H1 (cell line): ENCODE measurements at regions not wholly inside any gene's neighbourhood (a gene's known extent, or its start where the extent isn't known, plus 50 kb on each side); places are given as distances from the start of the nearest gene placed in this dataset.

Experiments used
- CTCF ChIA-PET: fragments of 300-600 bp; sonication (Branson Sonifier 250); formaldehyde crosslinking; loops from one replicate; lab custom pipeline; 2021; ENCODE audit not compliant: partially characterized antibody; lab: Charles Lee
- POLR2A ChIA-PET: fragments of 300-600 bp; sonication (Branson Sonifier 250); formaldehyde crosslinking; loops from one replicate; lab custom pipeline; 2021; ENCODE audit warnings: inconsistent platforms; ENCODE audit not compliant: partially characterized antibody; lab: Charles Lee
- DNase-seq, 2 experiments: peaks; one replicate each; pipeline versions ENCODE4 v3.0.0 to v3.0.0-alpha.2; 2010 to 2022; ENCODE audit warnings: low spot score in 2 of 2, low read depth in 1 of 2, mixed read lengths in 1 of 2
- FAIRE-seq: peaks from 2 replicates; lab custom pipeline; 2011; peaks lifted over from hg19 to GRCh38; lab: Jason Lieb, UNC
- H2AFZ ChIP-seq: 2 replicates; pipeline ENCODE4 v1.8.1; 2012; ENCODE audit warnings: low read length, inconsistent platforms
- H2AK5ac ChIP-seq: 2 replicates; pipeline ENCODE4 v1.6.1; 2013; ENCODE audit warnings: low read depth, low read length
- H2BK120ac ChIP-seq: replicated peaks from 2 replicates; pipeline ENCODE3; 2013; ENCODE audit warnings: low read depth, low read length, inconsistent platforms
- H2BK12ac ChIP-seq: 2 replicates; pipeline ENCODE4 v1.6.1; 2013; ENCODE audit warnings: low read depth, low read length
- H2BK15ac ChIP-seq: 2 replicates; pipeline ENCODE4 v1.6.1; 2013; ENCODE audit warnings: low read length
- H2BK20ac ChIP-seq: 2 replicates; pipeline ENCODE4 v1.6.1; 2013; ENCODE audit warnings: low read length
- H2BK5ac ChIP-seq: 2 replicates; pipeline ENCODE4 v1.6.1; 2013; ENCODE audit warnings: low read depth, low read length
- H3K14ac ChIP-seq: 2 replicates; pipeline ENCODE4 v1.6.1; 2013; ENCODE audit warnings: inconsistent platforms; ENCODE audit not compliant: insufficient read length
- H3K18ac ChIP-seq: 2 replicates; pipeline ENCODE4 v1.6.1; 2013; ENCODE audit warnings: low read length; ENCODE audit errors: extremely low read depth
- H3K23ac ChIP-seq: 2 replicates; pipeline ENCODE4 v1.6.1; 2013; ENCODE audit warnings: inconsistent platforms; ENCODE audit not compliant: insufficient read length
- H3K23me2 ChIP-seq: 2 replicates; pipeline ENCODE4 v1.6.1; 2013; ENCODE audit warnings: low read depth, low read length
- H3K27ac ChIP-seq: 2 replicates; pipeline ENCODE4 v1.6.1; 2011; ENCODE audit warnings: low read depth, low read length, inconsistent platforms
- H3K27me3 ChIP-seq, 4 experiments: replicated peaks in 1 of 4; 1 replicate in 1 of 4; 2 replicates in 3 of 4; pipeline versions ENCODE4 v1.6.1 to v1.8.1; 2011 to 2013; ENCODE audit warnings: low read length in 3 of 4, mild to moderate bottlenecking in 3 of 4, inconsistent platforms in 2 of 4, mixed read lengths in 2 of 4, moderate library complexity in 1 of 4; ENCODE audit not compliant: control insufficient read depth in 3 of 4, insufficient read depth in 3 of 4; ENCODE audit errors: extremely low read depth in 1 of 4
- H3K36me3 ChIP-seq, 4 experiments: 2 replicates each; pipeline versions ENCODE4 v1.6.1 to v1.8.1; 2011 to 2013; ENCODE audit warnings: mild to moderate bottlenecking in 4 of 4, low read length in 3 of 4, moderate library complexity in 2 of 4, control low read depth in 1 of 4, inconsistent platforms in 1 of 4; ENCODE audit not compliant: insufficient read depth in 4 of 4, control insufficient read depth in 2 of 4
- H3K4ac ChIP-seq: replicated peaks from 2 replicates; pipeline ENCODE3; 2013; ENCODE audit warnings: low read length, low read depth, mixed read lengths, inconsistent platforms; ENCODE audit not compliant: insufficient read length
- H3K4me1 ChIP-seq, 4 experiments: replicated peaks in 1 of 4; 1 replicate in 1 of 4; 2 replicates in 3 of 4; pipeline versions ENCODE4 v1.6.1 to v1.8.1; 2011 to 2013; ENCODE audit warnings: low read length in 3 of 4, inconsistent platforms in 2 of 4, mixed read lengths in 1 of 4; ENCODE audit not compliant: insufficient read depth in 4 of 4, control insufficient read depth in 3 of 4
- H3K4me2 ChIP-seq, 2 experiments: 2 replicates each; pipeline versions ENCODE4 v1.6.1 to v1.8.1; 2011 to 2013; ENCODE audit warnings: low read depth in 2 of 2, low read length in 2 of 2, control low read depth in 1 of 2, inconsistent platforms in 1 of 2, mild to moderate bottlenecking in 1 of 2; ENCODE audit not compliant: insufficient read depth in 1 of 2
- H3K4me3 ChIP-seq, 4 experiments: fragments of 200-600, 300-600 bp in 1 of 4; sonication (generic), shearing (Covaris generic), sonication (Bioruptor Twin) in 1 of 4; 2 replicates each; pipeline versions ENCODE4 v1.5.1 to v1.8.1; 2011 to 2016; ENCODE audit warnings: low read length in 4 of 4, low read depth in 3 of 4, control low read depth in 2 of 4, inconsistent platforms in 2 of 4, mild to moderate bottlenecking in 2 of 4, mixed read lengths in 1 of 4, moderate library complexity in 1 of 4; ENCODE audit not compliant: insufficient read depth in 2 of 4; ENCODE audit errors: extremely low read depth in 1 of 4
- H3K56ac ChIP-seq: replicated peaks from 2 replicates; pipeline ENCODE3; 2013; ENCODE audit warnings: low read depth, mild to moderate bottlenecking, mixed read lengths, low read length, inconsistent platforms; ENCODE audit not compliant: insufficient read length
- H3K79me1 ChIP-seq: 2 replicates; pipeline ENCODE4 v1.6.1; 2013; ENCODE audit warnings: low read depth, low read length, control low read depth
- H3K79me2 ChIP-seq, 2 experiments: 2 replicates each; pipeline versions ENCODE4 v1.6.1 to v1.8.1; 2012 to 2013; ENCODE audit warnings: low read length in 2 of 2, mild to moderate bottlenecking in 2 of 2, inconsistent platforms in 1 of 2; ENCODE audit not compliant: insufficient read depth in 2 of 2, control insufficient read depth in 1 of 2
- H3K9ac ChIP-seq, 4 experiments: replicated peaks in 1 of 4; 1 replicate in 1 of 4; 2 replicates in 3 of 4; pipeline versions ENCODE4 v1.6.1 to v1.8.1; 2011 to 2013; ENCODE audit warnings: low read depth in 3 of 4, low read length in 3 of 4, control low read depth in 2 of 4, mild to moderate bottlenecking in 2 of 4, moderate library complexity in 2 of 4, inconsistent platforms in 1 of 4; ENCODE audit errors: extremely low read depth in 1 of 4
- H3K9me3 ChIP-seq, 2 experiments: 2 replicates each; pipeline versions ENCODE4 v1.6.1 to v1.8.1; 2012 to 2013; ENCODE audit warnings: mild to moderate bottlenecking in 2 of 2, moderate library complexity in 2 of 2, control low read depth in 1 of 2, inconsistent platforms in 1 of 2, low read depth in 1 of 2, low read length in 1 of 2, mixed read lengths in 1 of 2; ENCODE audit not compliant: insufficient read depth in 2 of 2
- H4K20me1 ChIP-seq, 2 experiments: replicated peaks in 1 of 2; 2 replicates each; pipeline versions ENCODE3 to v1.8.1; 2011 to 2013; ENCODE audit warnings: inconsistent platforms in 2 of 2, low read length in 2 of 2, mild to moderate bottlenecking in 1 of 2; ENCODE audit not compliant: insufficient read depth in 2 of 2, control insufficient read depth in 1 of 2
- H4K5ac ChIP-seq: 2 replicates; pipeline ENCODE4 v1.6.1; 2013; ENCODE audit warnings: low read length, low read depth, mixed read lengths, inconsistent platforms; ENCODE audit not compliant: insufficient read length
- H4K8ac ChIP-seq: 2 replicates; pipeline ENCODE4 v1.8.0; 2013; ENCODE audit warnings: mild to moderate bottlenecking, moderate library complexity, low read length, inconsistent platforms; ENCODE audit not compliant: insufficient read depth; ENCODE audit errors: extremely low read depth
- H4K91ac ChIP-seq: replicated peaks from 2 replicates; pipeline ENCODE3; 2013; ENCODE audit warnings: low read length, mixed read lengths, inconsistent platforms; ENCODE audit not compliant: insufficient read length
- ATF3 ChIP-seq: IDR thresholded peaks from 2 replicates; pipeline ENCODE4 v1.6.1; 2011; ENCODE audit warnings: low read depth, mild to moderate bottlenecking, low read length; ENCODE audit not compliant: insufficient read depth
- BCL11A ChIP-seq, 2 experiments: IDR thresholded peaks; one replicate each; pipeline ENCODE4 v1.6.1; 2011; ENCODE audit warnings: low read depth in 2 of 2, low read length in 2 of 2, mild to moderate bottlenecking in 2 of 2
- CBX5 ChIP-seq: fragments of 300-800, 300-1000 bp; sonication (generic); IDR thresholded peaks from 2 replicates; pipeline ENCODE4 v1.7.1; 2016; ENCODE audit warnings: antibody characterized with exemption, low read length, low read depth
- CBX8 ChIP-seq: fragments of 300-800, 300-1000 bp; sonication (generic); IDR thresholded peaks from 2 replicates; pipeline ENCODE4 v1.7.1; 2016; ENCODE audit warnings: low read depth, low read length, borderline replicate concordance
- EP300 ChIP-seq, 2 experiments: IDR thresholded peaks; 1 replicate in 1 of 2; 2 replicates in 1 of 2; pipeline ENCODE4 v1.6.1; 2011 to 2012; ENCODE audit warnings: low read depth in 2 of 2, low read length in 2 of 2, mild to moderate bottlenecking in 2 of 2, borderline replicate concordance in 1 of 2, inconsistent platforms in 1 of 2, moderate library complexity in 1 of 2
- GTF2F1 ChIP-seq: IDR thresholded peaks from 2 replicates; pipeline ENCODE4 v1.6.1; 2012; ENCODE audit warnings: low read depth, low read length, improper control_type of control experiment, borderline replicate concordance
- HDAC2 ChIP-seq, 2 experiments: fragments of 300-600 bp in 1 of 2; sonication (generic) in 1 of 2; IDR thresholded peaks; 2 replicates each; pipeline ENCODE4 v1.6.1; 2011 to 2012; ENCODE audit warnings: low read depth in 2 of 2, low read length in 2 of 2, mild to moderate bottlenecking in 2 of 2, moderate library complexity in 2 of 2, borderline replicate concordance in 1 of 2, inconsistent platforms in 1 of 2
- KDM4A ChIP-seq: IDR thresholded peaks from one replicate; pipeline ENCODE4 v1.7.1; 2012; ENCODE audit warnings: low read depth, mild to moderate bottlenecking, moderate library complexity, low read length, inconsistent platforms; ENCODE audit not compliant: severe bottlenecking
- SIRT6 ChIP-seq: IDR thresholded peaks from one replicate; pipeline ENCODE4 v1.7.1; 2012; ENCODE audit warnings: low read length, inconsistent platforms
- TCF12 ChIP-seq: IDR thresholded peaks from 2 replicates; pipeline ENCODE4 v1.6.1; 2011; ENCODE audit warnings: low read depth, mild to moderate bottlenecking, low read length
- WGBS, 2 experiments: shearing (Covaris generic) in 1 of 2; methylation state at CpG; one replicate each; pipeline versions ENCODE4 v1.1.6 to v1.1.7; 2013 to 2015; ENCODE audit warnings: low lambda C conversion rate in 2 of 2, mixed read lengths in 2 of 2, inconsistent platforms in 1 of 2, low coverage in 1 of 2, missing lambda C conversion rate in 1 of 2; ENCODE audit not compliant: insufficient replicate concordance in 2 of 2, insufficient coverage in 1 of 2, insufficient read length in 1 of 2; ENCODE audit errors: extremely low coverage in 1 of 2, missing lambda C conversion rate in 1 of 2; 5-methylcytosine and 5-hydroxymethylcytosine counted together
- TF ChIP-seq, protein P1 (sequence below), 3 experiments: IDR thresholded peaks; 1 replicate in 2 of 3; 2 replicates in 1 of 3; pipeline versions ENCODE4 v1.5.1 to v1.6.1; 2011; ENCODE audit warnings: low read length in 3 of 3, mild to moderate bottlenecking in 3 of 3, inconsistent platforms in 2 of 3, low read depth in 1 of 3, moderate library complexity in 1 of 3; ENCODE audit not compliant: insufficient read depth in 1 of 3; ENCODE audit errors: control extremely low read depth in 1 of 3

DNA sequence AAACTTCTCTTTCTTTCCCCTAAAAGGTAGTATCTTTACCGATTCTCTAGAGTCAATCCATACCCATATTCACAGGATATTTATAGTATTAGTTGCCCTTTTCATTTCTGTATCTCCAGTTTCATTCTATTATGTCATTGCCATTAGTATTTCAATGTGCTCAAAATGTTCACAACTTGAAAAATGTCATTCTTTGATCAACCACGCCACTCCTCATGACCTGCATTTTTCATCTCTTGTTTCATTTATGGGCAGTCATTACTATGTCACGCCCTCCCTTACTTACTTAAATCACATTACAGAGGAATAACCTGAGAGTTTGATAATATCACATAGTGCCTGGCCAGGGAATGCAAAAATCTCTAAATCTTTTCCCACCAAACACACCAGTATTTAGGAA lies 427.3 kb upstream of the GJE1 start:
- no peaks in the 10 kb centered on the region for H3K4me1 ChIP-seq
- no peaks in the 10 kb centered on the region for H4K20me1 ChIP-seq
- H3K14ac ChIP-seq = no peak overlapping the region
- no peak overlapping the region for H3K23ac ChIP-seq
- H2AFZ ChIP-seq = no peak overlapping the region
- no peak overlapping the region for H3K27ac ChIP-seq
- H2BK20ac ChIP-seq = no peak overlapping the region
- H2BK12ac ChIP-seq = no peak overlapping the region
- no peak overlapping the region for H2AK5ac ChIP-seq
- H3K36me3 ChIP-seq = no peaks in the 10 kb centered on the region
- no peaks in the 10 kb centered on the region for H3K79me1 ChIP-seq
- H2BK120ac ChIP-seq = no peak overlapping the region
- no peak overlapping the region for H3K18ac ChIP-seq
- no peak overlapping the region for H3K4me2 ChIP-seq
- no peak overlapping the region for H3K56ac ChIP-seq
- no peak overlapping the region for H4K5ac ChIP-seq
- no peak overlapping the region for H4K91ac ChIP-seq
- H3K23me2 ChIP-seq = peaks cover 1% of the 10 kb centered on the region; the same call in 1 of the 2 replicates
- WGBS, 2 experiments = 92% methylated on average over 3 of the region's 3 CpGs; no CpG with 5 or more reads in 1 of the 2 experiments
- POLR2A ChIA-PET = no interaction called here
- H3K27me3 ChIP-seq = no peaks in the 10 kb centered on the region
- H4K8ac ChIP-seq = no peak overlapping the region
- H3K4ac ChIP-seq = no peak overlapping the region
- no peaks in the 10 kb centered on the region for H3K9me3 ChIP-seq
- no peak overlapping the region for H2BK5ac ChIP-seq
- H3K9ac ChIP-seq = no peak overlapping the region
- no peak overlapping the region for H3K4me3 ChIP-seq
- H3K79me2 ChIP-seq = no peaks in the 10 kb centered on the region
- DNase-seq (no peak), FAIRE-seq (no peak)
- CTCF ChIA-PET = no interaction called here
- H2BK15ac ChIP-seq = no peak overlapping the region
- TF ChIP-seq KDM4A (no peak), BCL11A (IDR thresholded peaks at IDR 0.05; ENCODE audit: low read depth in 2 of 2, low read length in 2 of 2) (no peak), CBX8 (no peak), TCF12 (no peak), GTF2F1 (no peak), SIRT6 (no peak), ATF3 (no peak), EP300 (IDR thresholded peaks at IDR 0.05; ENCODE audit: borderline replicate concordance in 1 of 2, low read depth in 2 of 2, low read length in 2 of 2) (no peak), CBX5 (no peak), HDAC2 (IDR thresholded peaks at IDR 0.05; ENCODE audit: borderline replicate concordance in 1 of 2, low read depth in 2 of 2, low read length in 2 of 2) (no peak)
- TF ChIP-seq, protein P1, sequence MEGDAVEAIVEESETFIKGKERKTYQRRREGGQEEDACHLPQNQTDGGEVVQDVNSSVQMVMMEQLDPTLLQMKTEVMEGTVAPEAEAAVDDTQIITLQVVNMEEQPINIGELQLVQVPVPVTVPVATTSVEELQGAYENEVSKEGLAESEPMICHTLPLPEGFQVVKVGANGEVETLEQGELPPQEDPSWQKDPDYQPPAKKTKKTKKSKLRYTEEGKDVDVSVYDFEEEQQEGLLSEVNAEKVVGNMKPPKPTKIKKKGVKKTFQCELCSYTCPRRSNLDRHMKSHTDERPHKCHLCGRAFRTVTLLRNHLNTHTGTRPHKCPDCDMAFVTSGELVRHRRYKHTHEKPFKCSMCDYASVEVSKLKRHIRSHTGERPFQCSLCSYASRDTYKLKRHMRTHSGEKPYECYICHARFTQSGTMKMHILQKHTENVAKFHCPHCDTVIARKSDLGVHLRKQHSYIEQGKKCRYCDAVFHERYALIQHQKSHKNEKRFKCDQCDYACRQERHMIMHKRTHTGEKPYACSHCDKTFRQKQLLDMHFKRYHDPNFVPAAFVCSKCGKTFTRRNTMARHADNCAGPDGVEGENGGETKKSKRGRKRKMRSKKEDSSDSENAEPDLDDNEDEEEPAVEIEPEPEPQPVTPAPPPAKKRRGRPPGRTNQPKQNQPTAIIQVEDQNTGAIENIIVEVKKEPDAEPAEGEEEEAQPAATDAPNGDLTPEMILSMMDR (IDR thresholded peaks at IDR 0.05; ENCODE audit: control extremely low read depth in 1 of 3, insufficient read depth in 1 of 3, low read depth in 1 of 3, low read length in 3 of 3) = no peak
